OCI-LY3 (cell line): ENCODE measurements at regions not wholly inside any gene's neighbourhood (a gene's known extent, or its start where the extent isn't known, plus 50 kb on each side); places are given as distances from the start of the nearest gene placed in this dataset.

Experiments
- H2AFZ ChIP-seq: fragments of 200-600, 300-600 bp; shearing (Covaris generic); 2 replicates; pipeline ENCODE4 v1.6.0; 2014; ENCODE audit warnings: antibody characterized with exemption, low read depth, low read length
- H3K27ac ChIP-seq: fragments of 200-600, 300-600 bp; sonication (generic); 2 replicates; pipeline ENCODE4 v1.5.1; 2014; ENCODE audit warnings: mild to moderate bottlenecking, low read length, moderate library complexity, mixed read lengths
- H3K27me3 ChIP-seq: fragments of 200-600, 300-600 bp; sonication (generic); 2 replicates; pipeline ENCODE4 v1.6.1; 2014; ENCODE audit warnings: low read depth, low read length, mixed read lengths
- H3K36me3 ChIP-seq: fragments of 200-600, 300-600 bp; sonication (generic); replicated peaks from 2 replicates; pipeline ENCODE3; 2014; ENCODE audit warnings: low read depth, low read length, mixed read lengths
- H3K4me1 ChIP-seq: fragments of 300-600, 200-600 bp; sonication (generic); 2 replicates; pipeline ENCODE4 v1.6.1; 2014; ENCODE audit warnings: low read length, mixed read lengths
- H3K4me2 ChIP-seq: fragments of 200-600, 300-600 bp; sonication (generic); 2 replicates; pipeline ENCODE4 v1.6.1; 2014; ENCODE audit warnings: low read length, mixed read lengths
- H3K4me3 ChIP-seq: fragments of 300-600, 200-600 bp; sonication (generic); 2 replicates; pipeline ENCODE4 v1.5.1; 2014; ENCODE audit warnings: antibody characterized with exemption, mild to moderate bottlenecking, low read length, moderate library complexity
- H3K79me2 ChIP-seq: fragments of 300-600, 200-600 bp; shearing (Covaris generic); 2 replicates; pipeline ENCODE4 v1.6.1; 2014; ENCODE audit warnings: mild to moderate bottlenecking, low read length, mixed read lengths
- H3K9ac ChIP-seq: fragments of 300-600, 200-600 bp; shearing (Covaris generic); 2 replicates; pipeline ENCODE4 v1.6.0; 2014; ENCODE audit warnings: mild to moderate bottlenecking, low read length, moderate library complexity
- H3K9me3 ChIP-seq: fragments of 200-600, 300-600 bp; shearing (Covaris generic); 2 replicates; pipeline ENCODE4 v1.6.1; 2014; ENCODE audit warnings: low read length, mixed read lengths; ENCODE audit not compliant: insufficient read depth
- H4K20me1 ChIP-seq: fragments of 200-600, 300-600 bp; sonication (generic); 2 replicates; pipeline ENCODE4 v1.6.1; 2016; ENCODE audit warnings: low read length, mixed read lengths; ENCODE audit not compliant: insufficient read depth
- CTCF ChIP-seq: fragments of 200-600, 300-600 bp; sonication (generic); IDR thresholded peaks from 2 replicates; pipeline ENCODE4 v1.5.1; 2014; ENCODE audit warnings: antibody characterized with exemption, low read length, low read depth
- EZH2phosphoT487 ChIP-seq: fragments of 200-600 bp; shearing (Covaris generic); IDR thresholded peaks from 2 replicates; pipeline ENCODE4 v1.6.1; 2018; ENCODE audit warnings: antibody characterized with exemption, mixed run types, low read depth

DNA sequence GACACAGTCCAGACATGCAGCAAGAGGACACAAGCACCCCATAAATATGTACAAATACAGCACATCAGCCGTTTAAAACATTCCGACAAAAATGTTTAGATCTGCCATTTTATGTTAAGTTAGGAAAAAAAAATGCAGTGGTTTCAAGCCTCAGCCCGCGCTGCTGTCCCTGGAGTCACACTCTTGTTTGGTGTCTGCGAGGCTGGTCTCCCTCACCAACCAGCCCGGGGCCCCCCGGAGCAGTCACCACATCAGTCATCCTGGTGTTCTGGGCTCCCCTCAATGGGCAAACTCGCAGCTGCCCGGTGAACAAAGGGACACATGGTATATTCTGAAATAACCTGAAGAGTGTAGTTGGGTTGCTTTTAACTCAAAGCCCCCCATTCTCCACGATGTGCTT lies 1022.2 kb downstream of the BRD1 start:
- Histone ChIP-seq H3K9me3 (no peaks in the 10 kb centered on the region), H3K27ac (no peak overlapping the region), H2AFZ (no peak overlapping the region), H3K36me3 (no peaks in the 10 kb centered on the region), H3K4me1 (no peaks in the 10 kb centered on the region), H3K9ac (no peak overlapping the region), H4K20me1 (no peaks in the 10 kb centered on the region), H3K4me2 (no peak overlapping the region), H3K79me2 (no peaks in the 10 kb centered on the region), H3K4me3 (no peak overlapping the region), H3K27me3 (no peaks in the 10 kb centered on the region)
- TF ChIP-seq CTCF (no peak), EZH2phosphoT487 (no peak)

DNA sequence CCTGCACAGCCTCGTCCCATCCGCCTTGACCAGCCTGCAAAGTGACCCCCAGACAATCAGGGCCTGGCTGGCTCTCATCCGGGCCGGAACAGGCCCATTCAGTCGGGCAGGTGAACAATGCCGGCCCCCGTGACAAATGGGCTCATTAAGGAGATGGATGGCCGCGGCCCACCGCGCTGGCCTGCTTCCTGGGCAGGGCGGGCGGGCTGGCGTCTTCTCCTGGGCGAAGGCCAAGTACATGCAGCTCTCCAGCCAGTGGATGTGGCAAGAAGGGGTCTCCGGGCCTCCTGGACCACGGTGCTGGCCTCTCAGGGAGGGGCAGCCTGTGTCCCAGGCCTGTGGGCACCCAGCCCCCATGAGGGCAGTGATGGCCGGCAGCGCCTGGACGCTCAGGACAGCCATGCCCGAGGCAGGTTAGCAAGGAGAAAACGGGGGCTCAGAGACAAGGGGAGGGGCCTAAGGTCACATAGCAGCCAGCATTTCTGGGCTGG lies 1022.8 kb downstream of the BRD1 start:
- no peak overlapping the region for H3K9ac ChIP-seq
- no peaks in the 10 kb centered on the region for H3K79me2 ChIP-seq
- no peaks in the 10 kb centered on the region for H4K20me1 ChIP-seq
- TF ChIP-seq CTCF: no peak
- no peak for TF ChIP-seq EZH2phosphoT487
- H3K27me3 ChIP-seq: no peaks in the 10 kb centered on the region
- H2AFZ ChIP-seq: no peak overlapping the region
- no peaks in the 10 kb centered on the region for H3K9me3 ChIP-seq
- H3K4me1 ChIP-seq: no peaks in the 10 kb centered on the region
- H3K27ac ChIP-seq: no peak overlapping the region
- no peak overlapping the region for H3K4me3 ChIP-seq
- H3K36me3 ChIP-seq: no peaks in the 10 kb centered on the region
- H3K4me2 ChIP-seq: no peak overlapping the region

GRCh38 chr22:48803948-48804810 lies 1023.5 kb downstream of the BRD1 start:
- Histone ChIP-seq H2AFZ (no peak overlapping the region), H3K9ac (no peak overlapping the region), H3K4me2 (no peak overlapping the region), H3K4me1 (no peaks in the 10 kb centered on the region), H3K4me3 (no peak overlapping the region), H3K27ac (no peak overlapping the region), H3K79me2 (no peaks in the 10 kb centered on the region), H3K27me3 (no peaks in the 10 kb centered on the region), H3K36me3 (no peaks in the 10 kb centered on the region), H4K20me1 (no peaks in the 10 kb centered on the region), H3K9me3 (no peaks in the 10 kb centered on the region)
- TF ChIP-seq CTCF (no peak), EZH2phosphoT487 (no peak)

GRCh38 chr22:48803171-48803947 lies 1024.3 kb downstream of the BRD1 start:
- H3K4me3 ChIP-seq: no peak overlapping the region
- no peak for TF ChIP-seq CTCF
- H3K9ac ChIP-seq: no peak overlapping the region
- H2AFZ ChIP-seq: no peak overlapping the region
- H3K9me3 ChIP-seq: no peaks in the 10 kb centered on the region
- H3K27me3 ChIP-seq: no peaks in the 10 kb centered on the region
- no peaks in the 10 kb centered on the region for H3K4me1 ChIP-seq
- no peaks in the 10 kb centered on the region for H3K79me2 ChIP-seq
- no peaks in the 10 kb centered on the region for H3K36me3 ChIP-seq
- H3K4me2 ChIP-seq: no peak overlapping the region
- no peak overlapping the region for H3K27ac ChIP-seq
- no peaks in the 10 kb centered on the region for H4K20me1 ChIP-seq
